DND-41 (cell line): ENCODE measurements at regions not wholly inside any gene's neighbourhood (a gene's known extent, or its start where the extent isn't known, plus 50 kb on each side); places are given as distances from the start of the nearest gene placed in this dataset.

ENCODE experiments used
- EZH2 ChIP-seq: IDR thresholded peaks from 3 replicates; pipeline ENCODE4 v1.6.1; 2012; ENCODE audit warnings: borderline replicate concordance, low read depth, mild to moderate bottlenecking, moderate library complexity, low read length, inconsistent platforms; ENCODE audit not compliant: severe bottlenecking
- TF ChIP-seq, protein P1 (sequence below): IDR thresholded peaks from 2 replicates; pipeline ENCODE4 v1.5.1; 2012; ENCODE audit warnings: borderline replicate concordance, low read length, moderate library complexity, mild to moderate bottlenecking; ENCODE audit not compliant: poor library complexity, severe bottlenecking; ENCODE audit errors: extremely low read depth

DNA sequence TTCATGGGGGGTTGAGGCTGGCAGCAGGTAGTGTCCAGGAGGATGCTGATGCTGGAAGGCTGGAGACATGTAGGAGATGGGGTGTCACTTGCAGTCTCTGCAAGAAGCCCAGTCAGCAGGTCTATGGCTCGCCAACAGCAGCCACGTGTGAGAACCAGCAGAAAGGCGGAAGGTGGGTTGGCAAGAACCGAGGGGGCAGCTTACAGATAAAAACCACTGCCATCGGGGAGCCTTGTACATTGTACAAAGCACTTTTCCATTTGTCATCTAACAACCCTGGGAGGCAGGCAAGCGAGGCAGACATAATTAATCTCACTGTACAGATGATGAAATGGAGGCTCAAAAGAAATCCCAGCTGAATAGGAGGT lies 167.2 kb downstream of the KCNA5 start:
- TF ChIP-seq, protein P1, sequence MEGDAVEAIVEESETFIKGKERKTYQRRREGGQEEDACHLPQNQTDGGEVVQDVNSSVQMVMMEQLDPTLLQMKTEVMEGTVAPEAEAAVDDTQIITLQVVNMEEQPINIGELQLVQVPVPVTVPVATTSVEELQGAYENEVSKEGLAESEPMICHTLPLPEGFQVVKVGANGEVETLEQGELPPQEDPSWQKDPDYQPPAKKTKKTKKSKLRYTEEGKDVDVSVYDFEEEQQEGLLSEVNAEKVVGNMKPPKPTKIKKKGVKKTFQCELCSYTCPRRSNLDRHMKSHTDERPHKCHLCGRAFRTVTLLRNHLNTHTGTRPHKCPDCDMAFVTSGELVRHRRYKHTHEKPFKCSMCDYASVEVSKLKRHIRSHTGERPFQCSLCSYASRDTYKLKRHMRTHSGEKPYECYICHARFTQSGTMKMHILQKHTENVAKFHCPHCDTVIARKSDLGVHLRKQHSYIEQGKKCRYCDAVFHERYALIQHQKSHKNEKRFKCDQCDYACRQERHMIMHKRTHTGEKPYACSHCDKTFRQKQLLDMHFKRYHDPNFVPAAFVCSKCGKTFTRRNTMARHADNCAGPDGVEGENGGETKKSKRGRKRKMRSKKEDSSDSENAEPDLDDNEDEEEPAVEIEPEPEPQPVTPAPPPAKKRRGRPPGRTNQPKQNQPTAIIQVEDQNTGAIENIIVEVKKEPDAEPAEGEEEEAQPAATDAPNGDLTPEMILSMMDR: no peak
- TF ChIP-seq EZH2: no peak
